Adrenal gland (tissue), 9 donors: ENCODE measurements at regions not wholly inside any gene's neighbourhood (a gene's known extent, or its start where the extent isn't known, plus 50 kb on each side); places are given as distances from the start of the nearest gene placed in this dataset.

Source experiments
- DNase-seq, 7 donors: peaks; one replicate each; pipeline ENCODE4 v3.0.0-alpha.2; 2019 to 2020
- H3K27ac ChIP-seq, 5 donors: fragments of 200-600 bp; sonication (generic) in 4 of 5; 1 replicate in 3 of 5; 2 replicates in 2 of 5; pipeline versions ENCODE4 v1.5.1 to v1.8.0; 2016 to 2020; ENCODE audit warnings: mild to moderate bottlenecking in 1 of 5
- H3K27me3 ChIP-seq: fragments of 200-600 bp; 2 replicates; pipeline ENCODE4 v1.8.0; 2021
- H3K36me3 ChIP-seq, 2 donors: fragments of 200-600 bp; replicated peaks in 1 of 2; 1 replicate in 1 of 2; 2 replicates in 1 of 2; pipeline versions ENCODE4 v1.5.1 to v1.8.0; 2018 to 2022
- H3K4me1 ChIP-seq, 2 donors: fragments of 200-600 bp; replicated peaks in 1 of 2; 1 replicate in 1 of 2; 2 replicates in 1 of 2; pipeline versions ENCODE4 v1.5.1 to v1.8.0; 2018 to 2021
- H3K4me3 ChIP-seq, 4 donors: fragments of 200-600 bp; sonication (generic) in 3 of 4; one replicate each; pipeline ENCODE4 v1.5.1; 2016 to 2018
- H3K9me3 ChIP-seq, 3 donors: fragments of 200-600 bp; sonication (generic) in 1 of 3; replicated peaks in 1 of 3; 1 replicate in 2 of 3; 2 replicates in 1 of 3; pipeline versions ENCODE4 v1.5.1 to v1.8.0; 2016 to 2021
- CTCF ChIP-seq, 6 experiments: fragments of 450-650 bp in 4 of 6; fragments of 200-600 bp in 2 of 6; sonication (generic) in 1 of 6; IDR thresholded peaks; 1 replicate in 5 of 6; 2 replicates in 1 of 6; pipeline versions ENCODE4 v1.5.1 to v1.8.0; 2016 to 2021; ENCODE audit warnings: antibody characterized with exemption in 6 of 6, mild to moderate bottlenecking in 2 of 6, moderate library complexity in 1 of 6
- POLR2A ChIP-seq, 2 donors: fragments of 450-650 bp; IDR thresholded peaks; one replicate each; pipeline ENCODE4 v1.6.1; 2017; ENCODE audit warnings: antibody characterized with exemption in 2 of 2, mild to moderate bottlenecking in 2 of 2, moderate library complexity in 1 of 2
- WGBS, 4 donors: extraction: QIAGEN DNeasy Blood & Tissue Kit in 2 of 4; methylation state at CpG; one replicate each; pipeline versions ENCODE4 v1.1.5 to v1.1.7; 2013 to 2017; 5-methylcytosine and 5-hydroxymethylcytosine counted together
- intact Hi-C, 2 donors: fragments of 100-400 bp; cut with DNase I; formaldehyde crosslinking; loops; one replicate each; pipeline versions ENCODE4 v1.14.1 to v1.15.0; 2022 to 2023
- donor health status: healthy with polysubstance abuse.
- donor health status: Bipolar disorder and iron deficiency.
- donor health status: DM: yes; HTN: yes; CAD: no.
- donor health status: DM: no; HTN: no; CAD: no.
- donor health status: DM: no; HTN: no; CAD: no.

- Histone ChIP-seq H3K4me3 (no peak overlapping the region), H3K9me3 (no peaks in the 10 kb centered on the region), H3K27me3 (no peaks in the 10 kb centered on the region), H3K27ac (no peak overlapping the region), H3K4me1 (no peaks in the 10 kb centered on the region), H3K36me3 (no peaks in the 10 kb centered on the region)
- no peak for DNase-seq
- intact Hi-C loops: no loop called here
- TF ChIP-seq CTCF (IDR thresholded peaks at IDR 0.05) (no peak), POLR2A (IDR thresholded peaks at IDR 0.05) (no peak)
- WGBS, 4 donors: 58 to 66% (median 61%) methylated on average over 4 of the region's 4 CpGs
Measured at GRCh38 chr1:4346131-4346530, 308.3 kb upstream of the AJAP1 start.

- whole genome bisulfite sequencing, 4 donors: 80 to 87% (median 85%) methylated on average over 2 to 6 of the region's 6 CpGs
- Histone ChIP-seq H3K4me1 (no peaks in the 10 kb centered on the region), H3K4me3 (no peak overlapping the region), H3K36me3 (no peaks in the 10 kb centered on the region), H3K9me3 (no peaks in the 10 kb centered on the region), H3K27ac (no peak overlapping the region), H3K27me3 (no peaks in the 10 kb centered on the region)
- intact Hi-C loops: no loop called here
- DNase-seq: no peak
- TF ChIP-seq POLR2A (IDR thresholded peaks at IDR 0.05): no peak
- TF ChIP-seq CTCF (IDR thresholded peaks at IDR 0.05): no peak
Measured at GRCh38 chr1:4351453-4351852, 303.0 kb upstream of the AJAP1 start.

- no peak for DNase-seq
- 61 to 74% (median 68%) methylated on average over 7 to 13 of the region's 13 CpGs for WGBS, 4 donors
- H3K27ac ChIP-seq: no peak overlapping the region
- intact Hi-C loops: no loop called here
- no peaks in the 10 kb centered on the region for H3K36me3 ChIP-seq
- H3K4me1 ChIP-seq: no peaks in the 10 kb centered on the region
- no peaks in the 10 kb centered on the region for H3K9me3 ChIP-seq
- H3K4me3 ChIP-seq: no peak overlapping the region
- no peaks in the 10 kb centered on the region for H3K27me3 ChIP-seq
- TF ChIP-seq CTCF (IDR thresholded peaks at IDR 0.05) (no peak), POLR2A (IDR thresholded peaks at IDR 0.05) (no peak)
Measured at GRCh38 chr1:4353090-4353856, 301.1 kb upstream of the AJAP1 start.

- Histone ChIP-seq H3K9me3 (no peaks in the 10 kb centered on the region), H3K4me1 (no peaks in the 10 kb centered on the region), H3K27me3 (no peaks in the 10 kb centered on the region), H3K4me3 (no peak overlapping the region), H3K27ac (no peak overlapping the region), H3K36me3 (no peaks in the 10 kb centered on the region)
- 30 to 58% (median 50%) methylated on average over 5 to 6 of the region's 6 CpGs for WGBS, 4 donors
- intact Hi-C loops: no loop called here
- no peak for DNase-seq
- TF ChIP-seq POLR2A (IDR thresholded peaks at IDR 0.05) (no peak), CTCF (IDR thresholded peaks at IDR 0.05) (no peak)
Measured at GRCh38 chr1:4355839-4356238, 298.6 kb upstream of the AJAP1 start.
